Activated T-helper 1 cell treated with Interleukin-2 at 50 U/mL for 16 hours (primary cell): ENCODE measurements at regions not wholly inside any gene's neighbourhood (a gene's known extent, or its start where the extent isn't known, plus 50 kb on each side); places are given as distances from the start of the nearest gene placed in this dataset.
"Not testable (repeated sequence)": the region's sequence is repeated elsewhere in the genome, so short reads cannot be mapped to it uniquely, and the experiment has no call there.

Experiments
- DNase-seq: peaks from one replicate; pipeline ENCODE4 v3.0.0-alpha.2; 2020; ENCODE audit warnings: low read depth

GRCh38 chr12:90828621-90829020 lies 126.4 kb downstream of the CCER1 start:
- DNase-seq = no peak

- no peak for DNase-seq
Observed at GRCh38 chr12:90827567-90827966, 127.4 kb downstream of the CCER1 start.

- DNase-seq = no peak
Observed at GRCh38 chr12:90826036-90826435, 128.9 kb downstream of the CCER1 start.

GRCh38 chr12:90823859-90824258 lies 131.1 kb downstream of the CCER1 start:
- DNase-seq = no peak

- no peak for DNase-seq
Observed at GRCh38 chr12:90819709-90820108, 135.3 kb downstream of the CCER1 start.

GRCh38 chr12:90816353-90817089 lies 138.5 kb downstream of the CCER1 start:
- no peak for DNase-seq

- no peak for DNase-seq
Observed at GRCh38 chr12:90809940-90810339, 145.0 kb downstream of the CCER1 start.

GRCh38 chr12:90808568-90808967 lies 146.4 kb downstream of the CCER1 start:
- DNase-seq = no peak

GRCh38 chr12:90802727-90803126 lies 152.2 kb downstream of the CCER1 start:
- DNase-seq = no peak

GRCh38 chr12:90801776-90802175 lies 153.2 kb downstream of the CCER1 start:
- no peak for DNase-seq

GRCh38 chr12:90794212-90794611 lies 160.8 kb downstream of the CCER1 start:
- DNase-seq = no peak

- not testable (repeated sequence) for DNase-seq
Observed at GRCh38 chr12:90792718-90793117, 162.3 kb downstream of the CCER1 start.

- DNase-seq = no peak
Observed at GRCh38 chr12:90791445-90791844, 163.5 kb downstream of the CCER1 start.

GRCh38 chr12:90790747-90791146 lies 164.2 kb downstream of the CCER1 start:
- DNase-seq = no peak

- no peak for DNase-seq
Observed at GRCh38 chr12:90773491-90773890, 181.5 kb downstream of the CCER1 start.

GRCh38 chr12:90770861-90771260 lies 184.1 kb downstream of the CCER1 start:
- no peak for DNase-seq

GRCh38 chr12:90757957-90758356 lies 197.0 kb downstream of the CCER1 start:
- DNase-seq = no peak

- DNase-seq = no peak
Observed at GRCh38 chr12:90745211-90745610, 209.8 kb downstream of the CCER1 start.

- DNase-seq = no peak
Observed at GRCh38 chr12:90741611-90742010, 213.4 kb downstream of the CCER1 start.

GRCh38 chr12:90729736-90730135 lies 225.2 kb downstream of the CCER1 start:
- DNase-seq = no peak

GRCh38 chr12:90712671-90713070 lies 242.3 kb downstream of the CCER1 start:
- no peak for DNase-seq

GRCh38 chr12:90710711-90711110 lies 244.3 kb downstream of the CCER1 start:
- DNase-seq = no peak

- DNase-seq = no peak
Observed at GRCh38 chr12:90706036-90706435, 248.9 kb downstream of the CCER1 start.

GRCh38 chr12:90695415-90695814 lies 259.6 kb downstream of the CCER1 start:
- DNase-seq = no peak
